HG02763 (cell line): ENCODE measurements at regions not wholly inside any gene's neighbourhood (a gene's known extent, or its start where the extent isn't known, plus 50 kb on each side); places are given as distances from the start of the nearest gene placed in this dataset.
"Not testable (repeated sequence)": the region's sequence is repeated elsewhere in the genome, so short reads cannot be mapped to it uniquely, and the experiment has no call there.

ENCODE experiments used
- ATAC-seq: cut with Tn5 transposase; IDR thresholded peaks from one replicate; pipeline ENCODE4 v1.9.1; 2021; ENCODE audit warnings: mild to moderate bottlenecking, moderate library complexity; ENCODE audit not compliant: unreplicated experiment

DNA sequence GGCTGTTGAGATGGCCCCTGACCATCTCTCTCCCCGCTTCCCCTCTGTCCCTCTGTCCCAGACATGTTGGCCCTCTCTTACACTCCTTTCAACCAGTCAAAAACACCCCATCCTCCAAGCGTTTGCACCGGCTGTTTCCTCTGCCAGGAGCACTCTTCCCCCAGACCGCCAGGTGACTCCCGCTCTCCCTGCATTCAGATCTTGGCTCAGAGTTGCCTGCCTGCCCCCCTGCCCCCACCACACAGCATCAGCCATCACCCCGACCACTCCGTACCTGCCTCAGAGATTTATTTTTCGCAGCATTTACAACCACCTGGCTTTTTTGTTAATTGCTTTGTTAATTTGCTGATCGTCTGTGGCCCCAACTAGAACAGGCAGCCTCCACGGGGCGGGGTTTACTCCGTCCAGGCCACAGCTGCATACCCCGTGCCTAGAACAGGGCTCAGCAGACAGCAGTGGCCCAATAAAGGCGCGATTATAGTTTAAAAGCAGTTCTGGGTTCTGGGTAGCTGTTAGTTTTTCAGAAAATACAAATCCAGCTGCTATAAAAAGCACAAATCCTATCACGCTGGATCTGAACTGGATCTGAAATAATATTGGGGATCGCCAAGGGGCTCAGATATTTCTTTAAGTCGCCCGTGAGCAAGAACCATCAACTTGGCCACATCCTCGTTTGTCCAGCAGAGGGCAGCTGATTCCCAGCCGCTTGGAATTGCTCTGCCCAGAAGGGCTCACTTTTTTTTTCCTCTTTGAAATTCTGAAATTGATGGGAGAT lies 173.6 kb downstream of the IRF8 start:
- ATAC-seq, result no peak

DNA sequence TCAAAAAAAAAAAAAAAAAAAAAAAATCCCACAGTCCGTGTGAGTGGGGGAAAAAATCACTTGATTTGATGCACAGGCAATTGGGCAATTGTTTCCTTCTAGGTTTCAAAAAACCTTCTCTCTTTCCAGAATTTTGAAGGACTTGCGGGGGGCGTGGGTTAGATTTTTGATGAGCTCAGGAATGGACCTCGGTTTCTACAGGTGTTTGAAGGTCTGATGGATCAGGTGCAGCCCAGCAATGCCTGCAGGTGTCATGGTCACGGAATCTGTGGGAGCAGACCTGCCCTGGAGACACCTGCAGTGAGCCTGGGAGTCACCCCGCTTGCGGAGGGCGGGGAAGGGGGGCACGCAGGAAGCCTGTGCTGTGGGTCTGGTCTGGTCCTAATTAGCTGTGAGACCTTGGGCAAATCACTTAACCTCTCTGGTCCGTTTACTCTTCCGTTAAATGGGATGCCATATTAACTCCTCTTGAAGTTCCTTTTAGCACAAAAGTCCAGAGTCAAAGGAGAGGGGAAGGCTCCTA lies 174.2 kb downstream of the IRF8 start:
- no peak for ATAC-seq

DNA sequence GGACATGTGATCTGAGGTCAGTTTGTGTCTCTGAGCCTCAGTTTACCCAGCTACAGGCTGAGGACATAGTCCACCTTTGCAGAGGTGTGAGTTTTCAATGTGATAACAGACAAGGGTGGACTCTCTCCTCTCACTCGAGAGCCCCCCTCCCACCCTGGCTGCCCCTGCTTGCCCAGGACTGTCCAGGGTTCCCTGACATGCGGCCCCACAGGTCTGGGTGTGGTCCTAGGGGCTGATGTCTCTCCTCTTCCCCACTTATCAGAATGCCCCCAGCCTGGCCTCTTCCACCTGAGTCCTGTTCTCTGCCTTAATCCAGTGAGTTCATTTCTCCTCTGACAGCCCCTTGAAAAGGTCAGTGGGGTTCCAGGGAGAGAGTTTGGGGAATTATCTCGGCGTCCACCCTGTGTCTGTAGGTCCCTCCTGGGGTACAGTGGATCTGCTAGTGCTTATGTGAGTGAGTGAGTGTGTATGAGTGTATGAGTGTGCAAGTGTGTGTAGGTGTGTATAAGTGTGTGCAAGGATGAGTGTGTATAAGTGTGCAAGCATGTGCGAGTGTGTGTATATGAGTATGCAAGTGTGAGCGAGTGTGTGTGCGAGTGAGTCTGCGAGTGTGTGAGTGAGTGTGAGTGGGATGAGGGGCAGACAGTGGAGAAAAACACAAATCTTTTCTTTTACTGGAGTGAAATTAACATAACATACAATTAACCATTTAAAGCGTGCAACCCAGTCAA lies 175.0 kb downstream of the IRF8 start:
- no peak for ATAC-seq

DNA sequence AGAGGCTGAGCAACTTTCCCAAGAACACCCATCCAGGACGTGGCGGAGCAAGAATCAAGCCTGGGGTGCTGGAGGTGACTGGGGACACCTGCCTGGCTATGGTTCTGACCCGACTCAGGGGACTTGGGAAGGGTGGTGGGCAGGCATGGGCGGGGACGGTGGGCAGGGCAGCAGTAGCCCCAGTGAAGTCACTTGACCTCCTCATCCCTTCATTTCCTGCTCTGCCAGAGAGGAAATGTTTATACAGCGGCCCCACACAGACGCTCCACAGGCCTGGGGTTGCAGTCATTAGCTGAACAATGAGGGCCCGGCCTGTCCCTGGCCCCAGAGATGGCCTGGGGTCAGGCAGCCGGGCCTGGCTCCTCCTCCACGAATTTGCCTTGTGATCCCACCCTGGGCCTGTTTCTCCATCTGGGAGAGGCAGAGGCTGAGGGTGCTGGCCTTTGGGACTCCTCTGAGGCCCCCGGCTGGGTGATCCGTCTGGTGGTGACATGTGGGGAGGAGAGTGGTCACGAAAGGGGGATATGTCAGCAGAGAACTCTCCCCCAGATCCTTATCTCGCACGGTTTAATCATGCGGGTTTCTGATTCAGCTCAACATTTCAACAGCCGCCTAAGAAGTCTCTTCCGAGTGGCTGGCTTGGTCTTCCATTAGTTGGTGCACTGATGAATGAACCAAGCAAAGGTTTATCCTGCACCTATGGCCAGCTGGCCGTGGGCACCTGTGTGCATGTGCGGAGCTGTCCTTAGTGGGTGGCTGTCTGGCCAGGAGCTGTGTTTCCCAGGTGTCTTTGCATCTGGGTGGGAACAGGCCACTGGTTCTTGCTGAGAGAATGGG lies 175.9 kb downstream of the IRF8 start:
- no peak for ATAC-seq

DNA sequence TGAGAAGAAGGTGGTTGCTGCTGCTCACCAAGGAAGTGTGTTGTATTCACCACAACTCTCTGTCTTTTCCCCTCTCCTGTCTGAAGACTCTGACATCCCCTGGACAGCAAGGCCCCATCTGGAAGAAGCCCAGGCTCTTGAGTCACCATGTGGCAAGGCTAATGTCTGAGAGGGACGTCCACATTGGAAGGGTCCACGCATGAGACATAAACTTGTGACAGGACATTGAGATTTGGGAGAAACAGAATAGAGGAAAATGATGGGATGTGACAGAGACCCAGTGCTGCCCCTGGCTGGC lies 176.5 kb downstream of the IRF8 start:
- no peak for ATAC-seq

DNA sequence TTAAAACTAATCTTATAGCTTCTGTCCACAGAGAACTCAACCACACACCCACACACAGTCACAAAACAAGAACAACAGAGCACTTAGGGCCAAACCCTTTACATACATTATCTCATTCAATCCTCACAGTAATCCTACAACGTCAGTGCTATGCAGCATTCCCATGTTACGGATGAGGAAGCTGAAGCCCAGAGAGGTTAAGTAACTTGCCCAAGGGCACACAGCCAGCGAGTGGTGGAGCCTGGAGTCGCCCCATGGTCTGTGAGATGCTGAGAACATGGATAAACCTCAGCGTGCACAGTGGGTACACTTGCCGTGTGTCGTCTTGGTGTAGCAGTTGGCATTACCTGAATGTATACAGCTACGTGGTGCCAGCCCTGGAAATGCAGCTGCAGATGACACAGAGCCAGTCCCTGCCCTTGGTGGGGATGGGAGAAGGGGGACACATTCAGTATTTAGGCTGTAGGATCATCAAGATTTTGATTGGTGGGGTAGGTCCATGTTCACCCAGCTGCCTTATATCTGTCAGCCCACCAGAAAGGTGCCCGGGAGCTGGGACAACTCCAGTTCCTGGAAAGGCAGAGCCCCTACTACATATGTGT lies 177.0 kb downstream of the IRF8 start:
- ATAC-seq, result no peak

DNA sequence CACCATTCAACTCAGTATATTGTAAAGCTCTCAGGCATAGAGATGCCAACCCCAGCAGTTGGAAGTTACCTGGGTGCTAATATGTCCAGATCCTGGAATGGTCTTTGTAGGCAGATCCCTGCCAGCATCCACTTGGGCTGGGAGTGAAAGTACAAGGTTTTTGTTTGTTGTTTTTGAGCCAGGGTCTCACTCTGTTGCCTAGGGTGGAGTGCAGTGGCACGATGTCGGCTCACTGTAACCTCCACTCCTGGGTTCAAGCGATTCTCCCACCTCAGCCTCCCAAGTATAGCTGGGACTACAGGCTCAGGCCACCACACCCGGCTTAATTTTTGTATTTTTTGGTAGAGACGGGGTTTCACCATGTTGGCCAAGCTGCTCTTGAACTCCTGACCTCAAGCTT lies 177.6 kb downstream of the IRF8 start:
- ATAC-seq, result no peak

DNA sequence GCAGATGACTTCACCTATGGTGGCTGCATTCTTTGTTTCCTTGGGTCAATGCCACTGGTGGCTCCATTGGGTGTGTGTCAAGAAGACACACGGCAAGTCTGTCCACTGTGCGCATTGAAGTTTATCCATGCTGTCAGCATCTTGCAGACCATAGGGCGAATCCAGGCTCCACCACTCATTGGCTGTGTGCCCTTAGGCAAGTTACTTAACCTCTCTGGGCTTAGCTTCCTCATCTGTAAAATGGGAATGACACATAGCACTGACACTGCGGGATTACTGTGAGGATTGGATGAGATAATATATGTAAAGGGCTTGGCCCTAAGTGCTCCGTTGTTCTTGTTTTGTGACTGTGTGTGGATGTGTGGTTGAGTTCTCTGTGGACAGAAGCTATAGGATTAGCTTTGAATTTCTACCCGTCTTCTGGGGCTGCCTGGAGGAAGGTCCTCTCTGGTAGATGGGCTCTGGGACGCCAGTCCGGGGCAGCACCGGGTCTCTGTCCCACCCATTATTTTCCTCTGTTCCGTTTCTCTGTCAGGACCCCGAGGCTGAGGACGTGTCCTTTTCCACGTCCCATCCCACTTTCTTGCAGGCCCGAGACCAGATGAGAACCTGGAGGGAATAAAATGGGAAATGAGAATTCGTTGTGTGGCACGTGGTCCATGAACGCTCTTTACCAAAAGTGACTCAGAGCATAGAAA lies 178.4 kb downstream of the IRF8 start:
- no peak for ATAC-seq

DNA sequence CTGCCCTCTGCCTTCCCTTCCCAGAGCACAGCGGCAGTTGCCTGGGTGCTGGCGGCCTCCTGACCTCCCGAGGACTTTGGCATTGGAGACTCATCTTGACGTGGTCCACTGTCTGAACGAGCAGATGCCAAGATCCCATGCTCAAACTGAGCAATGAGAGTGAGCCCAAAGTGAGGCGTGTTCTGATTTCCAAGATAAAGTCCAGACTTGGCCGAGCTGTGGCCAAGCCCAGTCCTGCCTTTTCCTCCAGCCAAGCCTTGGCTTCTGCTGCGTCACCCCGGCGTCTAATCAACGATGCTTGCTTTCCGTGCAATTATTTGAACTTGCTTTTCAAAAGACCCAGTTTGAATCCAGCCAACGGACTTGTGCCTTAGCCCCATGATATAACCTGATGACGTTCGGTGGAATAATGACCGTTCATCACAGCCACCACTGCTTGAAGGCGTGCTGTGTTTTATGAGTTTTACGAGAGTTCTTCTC lies 179.2 kb downstream of the IRF8 start:
- ATAC-seq, result no peak

DNA sequence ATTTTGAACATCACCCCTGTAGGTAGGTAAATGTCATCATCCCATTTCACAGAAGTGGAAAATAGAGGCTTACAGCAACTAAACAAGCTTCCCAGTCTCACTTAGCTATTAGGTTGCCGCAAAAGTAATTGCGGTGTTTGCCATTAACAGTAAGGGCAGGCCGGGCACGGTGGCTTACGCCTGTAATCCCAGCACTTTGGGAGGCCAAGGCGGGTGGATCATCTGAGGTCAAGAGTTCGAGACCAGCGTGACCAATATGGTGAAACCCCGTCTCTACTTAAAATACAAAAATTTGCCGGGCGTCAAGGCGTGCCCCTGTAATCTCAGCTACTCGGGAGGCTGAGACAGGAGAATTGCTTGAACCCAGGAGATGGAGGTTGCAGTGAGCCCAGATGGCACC lies 179.7 kb downstream of the IRF8 start:
- ATAC-seq, result not testable (repeated sequence)

DNA sequence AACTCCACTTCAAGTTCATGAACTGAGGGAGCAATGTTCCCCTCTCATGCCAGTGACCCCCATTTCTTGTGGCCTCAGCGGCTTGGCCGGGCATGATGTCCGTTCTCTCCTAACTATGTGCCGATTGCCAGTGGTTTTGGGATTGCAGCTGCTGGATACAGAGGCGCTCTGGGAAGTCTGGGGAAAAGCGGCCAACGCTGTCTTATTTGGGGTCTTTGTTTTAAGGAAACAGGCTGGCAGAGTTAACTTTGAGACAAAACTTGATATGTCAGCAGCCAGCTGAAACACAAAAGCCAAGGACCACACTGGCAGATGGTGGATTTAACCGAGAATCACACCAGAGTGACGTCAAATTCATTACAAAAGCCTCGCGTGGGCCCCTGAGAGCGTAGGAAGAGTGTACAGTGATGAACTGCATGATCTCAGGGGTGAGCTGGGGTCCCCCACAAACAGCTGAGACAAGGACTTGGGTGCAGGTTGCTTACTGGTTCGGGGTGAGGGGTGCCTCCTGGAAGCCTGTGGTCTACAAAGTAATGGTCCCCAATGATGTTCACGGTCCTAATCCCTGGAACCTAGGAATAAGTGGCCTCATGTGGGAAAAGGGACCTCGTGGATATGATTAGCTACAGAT lies 180.4 kb downstream of the IRF8 start:
- no peak for ATAC-seq

DNA sequence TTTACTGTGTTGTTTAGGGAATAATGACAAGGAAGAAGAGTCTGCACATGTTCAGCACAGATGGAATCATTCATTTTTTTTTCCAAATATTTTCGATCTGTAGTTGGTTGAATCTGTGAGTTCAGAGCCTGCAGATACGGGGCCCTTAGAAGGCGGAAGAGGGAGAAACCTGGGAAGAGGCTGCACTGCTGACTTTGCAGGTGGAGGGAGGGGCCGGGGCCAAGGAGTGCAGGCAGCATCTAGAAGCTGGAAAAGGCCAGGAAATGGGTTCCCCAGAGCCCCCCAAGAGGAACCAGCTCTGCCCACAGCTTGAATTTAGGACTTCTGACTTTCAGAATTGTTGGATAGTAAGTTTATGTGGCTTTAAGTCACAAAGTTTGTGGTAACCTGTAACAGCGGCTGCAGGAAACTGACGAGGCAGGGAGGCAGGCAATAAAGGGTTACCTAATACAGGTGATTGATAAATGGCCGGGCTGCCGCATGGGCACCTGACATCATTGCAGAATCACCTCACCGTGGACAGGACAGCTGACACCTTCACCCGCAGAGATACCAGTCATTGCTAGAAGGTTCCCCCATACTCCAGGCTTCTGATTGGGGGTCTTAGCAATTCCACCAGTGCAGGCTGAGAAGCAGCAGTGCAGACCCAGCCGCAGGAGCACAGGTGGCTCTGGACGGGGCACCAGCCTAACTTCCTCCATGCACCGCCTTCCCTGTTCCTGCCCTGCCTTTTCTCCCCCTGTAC lies 181.3 kb downstream of the IRF8 start:
- ATAC-seq, result no peak

DNA sequence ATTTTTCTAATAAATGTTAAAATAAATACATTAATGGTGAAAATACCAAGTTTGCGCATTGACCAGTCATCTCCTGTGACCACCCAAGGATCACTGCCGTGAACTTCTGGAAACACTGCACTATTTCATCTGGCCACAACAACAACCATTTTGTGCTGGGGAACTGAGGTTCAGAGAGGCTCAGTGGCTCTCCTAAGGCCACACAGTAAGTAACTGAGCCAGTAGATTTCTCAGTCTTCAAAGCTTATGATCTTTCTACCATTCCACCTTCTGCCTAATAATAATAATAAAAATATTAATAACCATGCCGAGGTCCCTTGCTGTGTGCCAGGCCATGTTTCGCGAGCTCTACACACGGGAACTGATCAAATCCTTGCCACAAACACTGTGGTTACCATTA lies 182.0 kb downstream of the IRF8 start:
- ATAC-seq, result no peak

DNA sequence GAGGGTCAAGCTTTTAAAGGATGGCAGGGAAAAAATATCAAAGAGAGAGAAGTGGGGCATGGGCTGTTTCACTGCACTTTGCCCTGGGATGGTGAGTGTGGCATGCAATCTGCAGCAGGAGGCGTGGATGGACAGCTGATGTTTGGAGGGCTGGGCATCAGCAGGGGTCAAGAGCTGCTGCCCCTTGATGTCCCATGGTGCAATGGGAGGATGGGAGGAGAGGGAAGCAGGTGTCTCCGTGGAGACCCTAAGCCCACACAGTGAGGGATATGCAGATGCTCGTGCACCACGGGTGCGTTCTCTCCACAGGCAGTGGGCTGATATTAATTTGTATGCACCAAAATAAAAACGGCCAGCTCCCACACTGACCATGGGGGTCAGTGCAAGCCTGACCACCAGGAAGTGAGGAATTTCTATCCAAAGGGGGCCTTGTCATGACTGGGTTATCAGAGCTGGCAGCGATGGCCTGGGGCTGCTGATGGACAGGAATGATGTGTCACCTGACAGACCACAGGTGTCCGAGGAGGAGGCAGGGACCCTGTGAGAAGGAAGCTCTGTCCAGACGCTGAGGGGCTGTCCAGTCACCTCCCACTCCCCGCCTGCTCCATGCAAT lies 183.6 kb downstream of the IRF8 start:
- no peak for ATAC-seq

DNA sequence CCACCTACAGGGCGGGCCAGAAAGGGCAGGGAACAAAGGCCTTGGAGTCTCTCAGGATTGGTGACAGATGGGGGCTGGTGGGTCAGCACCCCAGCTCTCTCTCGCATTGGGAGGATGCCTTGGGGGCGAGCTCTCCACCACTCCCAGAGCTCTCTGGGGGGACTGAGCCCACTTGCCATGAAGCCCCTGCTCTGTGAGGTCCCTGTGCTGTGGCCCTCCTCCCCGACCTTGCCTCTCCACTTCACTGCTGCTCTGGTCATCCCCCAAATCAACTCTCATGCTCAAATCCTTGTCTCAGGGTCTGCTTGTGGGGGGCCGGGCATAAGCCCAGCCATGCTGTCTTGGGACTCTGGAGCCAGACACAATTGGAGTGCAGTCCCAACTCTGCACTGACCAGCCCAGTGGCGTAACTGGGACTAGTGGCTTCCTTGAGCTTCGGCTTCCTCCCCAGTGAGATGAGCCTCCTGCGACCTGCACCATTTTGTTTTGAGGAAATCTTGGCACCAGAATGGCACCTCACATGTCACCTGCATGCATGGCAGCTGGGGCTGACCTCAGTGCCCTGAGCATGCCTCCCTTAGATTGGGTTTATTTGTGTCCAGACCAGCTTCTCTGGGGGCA lies 184.5 kb downstream of the IRF8 start:
- ATAC-seq, result no peak

DNA sequence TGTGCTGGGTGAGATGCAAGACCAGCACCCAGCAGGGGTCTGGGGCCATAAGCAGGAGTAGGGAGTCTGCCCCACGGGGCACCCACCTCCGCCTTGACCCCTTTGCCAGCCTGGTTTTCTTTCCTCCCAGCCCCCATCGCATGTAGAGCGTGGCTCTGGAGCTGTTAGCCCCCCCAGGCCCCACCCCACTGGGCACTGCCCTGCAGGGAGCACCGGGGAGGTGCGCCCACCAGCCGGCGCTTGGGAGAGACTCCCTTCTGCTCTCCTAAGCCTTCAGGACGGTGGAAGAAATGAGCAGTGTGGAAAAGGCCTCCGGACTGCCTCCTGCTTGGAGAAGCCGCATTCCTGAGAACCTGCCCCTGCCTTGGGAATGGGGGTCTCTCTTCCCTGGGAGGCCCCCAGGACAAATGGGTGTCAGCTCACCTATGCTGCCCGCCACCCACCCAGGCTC lies 186.2 kb downstream of the IRF8 start:
- ATAC-seq, result no peak

DNA sequence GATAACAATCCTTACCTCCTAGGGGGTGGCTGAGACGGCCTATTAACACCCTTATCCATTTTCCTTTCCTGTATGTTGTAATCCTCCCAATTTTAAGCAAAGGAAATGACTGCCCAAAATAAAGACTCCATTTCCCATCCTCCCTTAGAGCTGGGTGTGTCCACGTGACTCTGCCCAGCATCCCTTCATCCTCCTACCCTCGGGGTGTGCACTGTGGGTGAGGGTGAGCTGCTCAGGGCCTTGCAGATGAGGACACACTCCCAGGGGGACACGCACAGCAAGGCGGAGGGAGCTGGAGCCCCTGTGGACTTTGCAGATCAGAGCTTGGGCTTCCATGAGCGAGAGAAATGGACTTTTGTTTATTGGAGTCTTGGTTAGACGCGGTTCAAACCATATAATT lies 186.8 kb downstream of the IRF8 start:
- ATAC-seq, result no peak

DNA sequence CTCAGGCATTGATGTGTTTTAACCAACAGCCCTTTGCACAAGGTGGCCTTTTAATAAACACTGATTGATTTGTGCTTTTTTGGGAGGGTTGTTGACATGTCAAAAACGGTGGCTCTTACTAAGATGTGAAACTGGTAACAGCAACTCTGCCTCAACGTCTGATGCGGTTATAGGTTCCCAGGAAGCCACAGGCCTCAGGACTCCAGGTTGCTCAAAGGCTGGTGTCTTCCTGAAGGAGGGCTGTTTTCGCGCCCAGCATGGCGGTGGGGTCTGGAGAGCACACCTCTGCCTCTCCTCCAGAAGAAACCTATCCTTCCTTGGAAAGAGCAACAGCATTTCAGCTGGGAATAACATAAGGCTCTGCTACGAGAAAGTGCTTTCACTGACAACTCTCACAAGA lies 187.5 kb downstream of the IRF8 start:
- ATAC-seq, result no peak
